ENCODE measurements at regions not wholly inside any gene's neighbourhood (a gene's known extent, or its start where the extent isn't known, plus 50 kb on each side); places are given as distances from the start of the nearest gene placed in this dataset.
"Not testable (repeated sequence)": the region's sequence is repeated elsewhere in the genome, so short reads cannot be mapped to it uniquely, and the experiment has no call there.

DNA sequence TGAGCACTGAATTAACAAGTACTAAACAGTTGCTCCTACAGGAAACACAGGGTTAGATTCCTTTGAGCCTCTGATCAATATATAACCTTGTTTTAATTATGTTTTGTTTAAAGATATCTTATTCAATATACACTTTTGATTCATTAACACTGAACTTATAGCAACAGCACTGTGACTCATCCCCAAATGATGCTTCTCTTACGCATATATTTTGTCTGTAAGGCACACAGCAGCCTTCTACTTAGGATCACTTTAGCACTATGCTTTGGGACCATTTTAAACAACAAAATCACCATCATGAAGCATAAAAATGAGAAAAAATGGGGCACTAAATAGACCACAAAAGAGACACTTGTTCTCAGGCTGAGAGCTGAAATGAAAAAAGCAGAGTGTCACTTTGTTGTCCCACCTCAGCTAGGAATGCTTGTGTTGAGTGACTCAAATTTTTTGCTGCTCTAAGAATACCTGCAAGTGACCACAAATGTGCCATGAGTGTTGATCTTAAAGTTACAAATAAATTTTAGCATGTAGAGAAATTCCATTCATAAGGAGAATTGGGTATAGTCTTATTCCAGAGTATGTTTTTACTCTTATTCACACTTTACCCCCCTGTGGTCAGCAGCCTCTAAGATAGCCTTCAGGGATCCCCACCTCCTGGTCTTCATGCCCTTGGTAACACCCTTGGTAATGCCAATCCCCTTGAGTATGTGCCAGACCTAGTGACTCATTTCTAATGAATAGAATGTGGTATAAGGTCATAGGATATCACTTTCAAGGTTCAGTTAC is 252.7 kb upstream of the IL12B start:
- ATAC-seq (ENCODE audit: low FRiP score) (no peak), DNase-seq (ENCODE audit: low spot score) (no peak)
- TF ChIP-seq, protein P1, sequence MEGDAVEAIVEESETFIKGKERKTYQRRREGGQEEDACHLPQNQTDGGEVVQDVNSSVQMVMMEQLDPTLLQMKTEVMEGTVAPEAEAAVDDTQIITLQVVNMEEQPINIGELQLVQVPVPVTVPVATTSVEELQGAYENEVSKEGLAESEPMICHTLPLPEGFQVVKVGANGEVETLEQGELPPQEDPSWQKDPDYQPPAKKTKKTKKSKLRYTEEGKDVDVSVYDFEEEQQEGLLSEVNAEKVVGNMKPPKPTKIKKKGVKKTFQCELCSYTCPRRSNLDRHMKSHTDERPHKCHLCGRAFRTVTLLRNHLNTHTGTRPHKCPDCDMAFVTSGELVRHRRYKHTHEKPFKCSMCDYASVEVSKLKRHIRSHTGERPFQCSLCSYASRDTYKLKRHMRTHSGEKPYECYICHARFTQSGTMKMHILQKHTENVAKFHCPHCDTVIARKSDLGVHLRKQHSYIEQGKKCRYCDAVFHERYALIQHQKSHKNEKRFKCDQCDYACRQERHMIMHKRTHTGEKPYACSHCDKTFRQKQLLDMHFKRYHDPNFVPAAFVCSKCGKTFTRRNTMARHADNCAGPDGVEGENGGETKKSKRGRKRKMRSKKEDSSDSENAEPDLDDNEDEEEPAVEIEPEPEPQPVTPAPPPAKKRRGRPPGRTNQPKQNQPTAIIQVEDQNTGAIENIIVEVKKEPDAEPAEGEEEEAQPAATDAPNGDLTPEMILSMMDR (IDR thresholded peaks at IDR 0.05) = no peak

DNA sequence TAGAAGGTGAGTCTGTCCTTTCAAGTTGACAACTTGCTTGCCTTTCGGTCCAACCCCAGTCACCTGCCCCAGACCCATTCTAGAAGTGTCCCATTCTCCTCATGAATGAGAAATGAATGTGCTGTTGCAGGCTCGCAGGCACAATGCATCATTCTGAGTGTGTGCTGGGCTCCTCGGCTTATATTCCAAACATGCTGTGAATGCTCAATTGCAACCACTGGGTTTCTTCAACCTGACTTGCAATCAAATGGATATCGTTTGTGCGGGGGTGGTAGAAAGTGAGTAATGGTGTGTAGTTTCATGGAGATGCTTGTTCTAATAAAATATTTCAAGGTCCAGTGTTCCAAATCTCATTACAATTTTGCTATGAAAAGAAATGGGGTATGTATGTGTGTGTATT is 256.6 kb upstream of the IL12B start:
- ATAC-seq (ENCODE audit: low FRiP score) = no peak
- TF ChIP-seq, protein P1 (IDR thresholded peaks at IDR 0.05) = no peak
- no peak for DNase-seq (ENCODE audit: low spot score)

DNA sequence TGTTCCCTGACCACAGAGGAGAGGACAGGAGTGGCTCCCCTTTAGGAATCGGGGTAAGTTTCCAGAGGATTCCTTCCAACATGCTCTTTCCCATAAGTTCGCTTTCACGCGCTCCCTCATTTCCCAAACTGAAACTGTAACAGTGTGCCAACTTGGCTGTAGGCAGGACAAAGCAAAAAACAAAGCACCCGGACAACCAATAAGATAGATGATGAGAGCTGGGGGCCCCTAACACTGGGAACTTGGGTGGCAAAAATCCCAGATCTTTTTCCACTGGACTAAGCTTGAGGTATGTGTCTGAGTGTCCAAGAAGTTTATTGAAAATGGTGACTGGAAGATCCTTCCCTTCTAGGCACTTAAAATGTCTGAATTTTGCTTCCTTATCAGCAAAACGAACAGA is 258.7 kb upstream of the IL12B start:
- no peak for ATAC-seq (ENCODE audit: low FRiP score)

DNA sequence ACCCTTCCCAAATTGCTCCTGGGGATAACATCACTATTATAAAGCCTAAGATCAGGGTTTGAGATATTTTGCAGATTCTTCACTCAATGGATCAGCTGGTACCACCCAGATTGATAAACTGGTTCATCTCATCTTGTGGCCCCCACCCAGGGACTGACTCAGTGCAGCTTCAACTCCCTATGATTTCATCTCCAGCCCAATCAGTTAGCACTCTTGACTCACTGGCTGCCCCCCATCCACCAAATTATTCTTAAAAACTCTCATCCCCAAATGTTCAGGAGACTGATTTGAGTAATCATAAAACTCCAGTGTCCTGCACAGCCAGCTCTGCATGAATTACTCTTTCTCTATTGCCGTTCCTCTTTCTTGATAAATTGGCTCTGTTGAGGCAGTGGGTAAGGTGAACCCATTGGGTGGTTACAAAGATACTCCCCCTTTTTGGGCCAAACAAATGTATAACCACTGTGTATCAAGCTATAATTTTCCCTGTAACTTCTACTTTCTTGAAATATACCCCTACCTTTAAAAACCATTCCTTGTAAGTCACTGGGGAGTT is 263.3 kb upstream of the IL12B start:
- DNase-seq (ENCODE audit: low spot score) = no peak
- no peak for ATAC-seq (ENCODE audit: low FRiP score)
- TF ChIP-seq, protein P1 (IDR thresholded peaks at IDR 0.05) = no peak

More for the DNA sequence above, 258.7 kb upstream of the IL12B start:
- no peak for DNase-seq (ENCODE audit: low spot score)
- TF ChIP-seq, protein P1 (IDR thresholded peaks at IDR 0.05) = no peak

DNA sequence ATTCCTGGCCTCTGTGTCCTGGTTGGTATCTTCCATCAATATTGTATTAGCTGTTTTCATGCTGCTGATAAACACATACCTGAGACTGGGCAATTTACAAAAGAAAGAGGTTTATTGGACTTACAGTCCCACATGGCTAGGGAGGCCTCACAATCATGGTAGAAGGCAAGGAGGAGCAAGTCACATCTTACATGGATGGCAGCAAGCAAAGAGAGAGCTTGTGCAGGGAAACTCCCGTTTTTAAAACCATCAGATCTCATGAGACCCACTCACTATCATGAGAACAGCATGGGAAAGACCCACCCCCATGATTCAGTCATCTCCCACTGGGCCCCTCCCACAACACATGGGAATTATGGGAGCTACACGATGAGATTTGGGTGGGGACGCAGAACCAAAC is 265.3 kb upstream of the IL12B start:
- not testable (repeated sequence) for DNase-seq (ENCODE audit: low spot score); ATAC-seq (ENCODE audit: low FRiP score)

DNA sequence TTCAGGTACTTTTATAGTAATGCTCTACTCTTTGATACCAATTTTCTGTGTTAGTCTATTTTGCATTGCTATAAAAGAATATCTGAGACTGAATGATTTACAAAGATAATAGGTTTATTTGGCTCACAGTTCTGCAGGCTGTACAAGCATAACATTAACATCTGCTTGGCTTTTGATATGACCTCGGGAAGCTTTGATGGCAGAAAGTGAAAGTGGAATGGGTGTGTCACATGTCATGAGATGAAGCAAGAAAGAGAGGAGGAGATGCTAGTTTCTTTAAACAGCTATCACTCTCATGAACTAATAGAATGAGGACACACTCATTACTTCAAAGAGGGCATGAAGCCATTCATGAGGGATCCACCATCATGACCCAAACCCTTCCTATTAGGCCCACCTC is 270.9 kb upstream of the IL12B start:
- TF ChIP-seq, protein P1 (IDR thresholded peaks at IDR 0.05) = no peak
- DNase-seq (ENCODE audit: low spot score) = no peak
- ATAC-seq (ENCODE audit: low FRiP score) = no peak

DNA sequence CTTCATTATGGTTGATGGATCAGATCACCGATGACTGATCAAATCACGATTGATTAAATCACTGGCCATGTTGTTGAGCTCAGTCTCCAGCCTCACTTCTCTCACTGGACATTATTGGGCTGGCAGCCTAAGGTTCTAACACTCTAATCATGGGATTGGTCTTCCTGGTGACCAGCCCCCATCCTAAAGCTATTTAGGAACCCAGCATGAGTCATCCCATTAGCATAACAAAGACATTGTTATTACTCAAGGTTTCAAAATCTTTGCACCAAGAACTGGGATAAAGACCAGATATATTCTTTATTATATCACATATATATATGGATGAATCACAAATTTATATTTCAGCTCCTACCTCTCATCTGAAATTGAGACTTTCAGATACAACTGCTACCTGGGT is 272.1 kb upstream of the IL12B start:
- TF ChIP-seq, protein P1 (IDR thresholded peaks at IDR 0.05) = no peak
- ATAC-seq (ENCODE audit: low FRiP score) = no peak
- no peak for DNase-seq (ENCODE audit: low spot score)
